M059J (cell line): ENCODE measurements at regions not wholly inside any gene's neighbourhood (a gene's known extent, or its start where the extent isn't known, plus 50 kb on each side); places are given as distances from the start of the nearest gene placed in this dataset.
"Not testable (repeated sequence)": the region's sequence is repeated elsewhere in the genome, so short reads cannot be mapped to it uniquely, and the experiment has no call there.

Experiments
- DNase-seq: peaks from one replicate; pipeline ENCODE4 v3.0.0-alpha.2; 2012; ENCODE audit warnings: low read depth

- not testable (repeated sequence) for DNase-seq
These were observed 290.8 kb upstream of the PLGLB2 start for GRCh38 chr2:87457129-87457499.

- DNase-seq, result not testable (repeated sequence)
These were observed 288.9 kb upstream of the PLGLB2 start for GRCh38 chr2:87458938-87459337.

- not testable (repeated sequence) for DNase-seq
These were observed 287.8 kb upstream of the PLGLB2 start for GRCh38 chr2:87460104-87460503.

- not testable (repeated sequence) for DNase-seq
These were observed 287.2 kb upstream of the PLGLB2 start for GRCh38 chr2:87460662-87461061.

- not testable (repeated sequence) for DNase-seq
These were observed 286.2 kb upstream of the PLGLB2 start for GRCh38 chr2:87461671-87462070.

- DNase-seq, result not testable (repeated sequence)
These were observed 283.7 kb upstream of the PLGLB2 start for GRCh38 chr2:87464219-87464618.

- DNase-seq, result not testable (repeated sequence)
These were observed 282.2 kb upstream of the PLGLB2 start for GRCh38 chr2:87465730-87466129.

- DNase-seq, result not testable (repeated sequence)
These were observed 281.2 kb upstream of the PLGLB2 start for GRCh38 chr2:87466591-87467120.

- not testable (repeated sequence) for DNase-seq
These were observed 279.4 kb upstream of the PLGLB2 start for GRCh38 chr2:87468429-87468981.

GRCh38 chr2:87469180-87470151 lies 278.4 kb upstream of the PLGLB2 start:
- not testable (repeated sequence) for DNase-seq

- DNase-seq, result not testable (repeated sequence)
These were observed 277.2 kb upstream of the PLGLB2 start for GRCh38 chr2:87470381-87471380.

GRCh38 chr2:87471478-87471877 lies 276.4 kb upstream of the PLGLB2 start:
- not testable (repeated sequence) for DNase-seq

GRCh38 chr2:87476223-87476872 lies 271.5 kb upstream of the PLGLB2 start:
- not testable (repeated sequence) for DNase-seq

GRCh38 chr2:87476936-87477335 lies 271.0 kb upstream of the PLGLB2 start:
- not testable (repeated sequence) for DNase-seq

GRCh38 chr2:87477669-87478428 lies 270.0 kb upstream of the PLGLB2 start:
- DNase-seq, result not testable (repeated sequence)

GRCh38 chr2:87478911-87479310 lies 269.0 kb upstream of the PLGLB2 start:
- not testable (repeated sequence) for DNase-seq

- DNase-seq, result peak; percentile 71
These were observed 264.7 kb upstream of the PLGLB2 start for GRCh38 chr2:87483093-87483680.

GRCh38 chr2:87484363-87484762 lies 263.5 kb upstream of the PLGLB2 start:
- DNase-seq, result not testable (repeated sequence)

GRCh38 chr2:87485455-87485854 lies 262.4 kb upstream of the PLGLB2 start:
- peak; percentile 46 for DNase-seq

GRCh38 chr2:87485884-87486283 lies 262.0 kb upstream of the PLGLB2 start:
- not testable (repeated sequence) for DNase-seq
